GM23248 (cell line): ENCODE measurements at regions not wholly inside any gene's neighbourhood (a gene's known extent, or its start where the extent isn't known, plus 50 kb on each side); places are given as distances from the start of the nearest gene placed in this dataset.

Source experiments
- EZH2 ChIP-seq: fragments of 200-600 bp; sonication (generic); IDR thresholded peaks from 2 replicates; pipeline ENCODE4 v1.6.1; 2018; ENCODE audit warnings: antibody characterized with exemption, mild to moderate bottlenecking; ENCODE audit not compliant: insufficient read depth, poor library complexity, severe bottlenecking
- EZH2phosphoT487 ChIP-seq: fragments of 200-600 bp; sonication (generic); IDR thresholded peaks from 2 replicates; pipeline ENCODE4 v1.6.1; 2018; ENCODE audit warnings: antibody characterized with exemption, moderate library complexity, mild to moderate bottlenecking, low read depth; ENCODE audit not compliant: insufficient read depth

GRCh38 chr9:18183974-18184373, 290.0 kb upstream of the ADAMTSL1 start:
- TF ChIP-seq EZH2 (no peak), EZH2phosphoT487 (no peak)
